ENCODE measurements at regions not wholly inside any gene's neighbourhood (a gene's known extent, or its start where the extent isn't known, plus 50 kb on each side); places are given as distances from the start of the nearest gene placed in this dataset.

DNA sequence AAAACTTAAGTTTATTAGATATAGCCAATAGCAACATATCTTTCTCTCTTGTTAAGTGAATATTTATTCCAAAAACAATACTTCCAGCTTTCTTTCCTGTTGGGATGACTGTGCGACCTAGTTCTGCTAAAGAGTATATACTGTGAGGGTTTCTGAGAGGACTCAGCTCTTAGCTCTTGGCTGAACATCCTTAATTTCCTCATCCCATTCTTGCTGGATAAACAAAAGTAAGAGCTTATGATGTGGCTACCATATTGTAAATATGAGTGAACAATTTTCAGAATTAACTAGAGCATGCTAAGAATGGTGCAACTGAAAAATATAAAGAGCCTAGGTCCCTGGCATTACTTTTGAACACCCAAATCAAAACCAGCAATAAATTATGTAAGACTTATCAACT is 279.5 kb upstream of the GNAI1 start:
- Mint-ChIP-seq H3K4me1 (no peaks in the 10 kb centered on the region), H3K9me3 (no peaks in the 10 kb centered on the region), H3K27me3 (no peaks in the 10 kb centered on the region), H3K4me3 (no peak overlapping the region), H3K27ac (no peak overlapping the region), H3K36me3 (ENCODE audit: low read depth) (no peaks in the 10 kb centered on the region)
- no peak for DNase-seq
- intact Hi-C loops (cut with micrococcal nuclease) = no loop called here

DNA sequence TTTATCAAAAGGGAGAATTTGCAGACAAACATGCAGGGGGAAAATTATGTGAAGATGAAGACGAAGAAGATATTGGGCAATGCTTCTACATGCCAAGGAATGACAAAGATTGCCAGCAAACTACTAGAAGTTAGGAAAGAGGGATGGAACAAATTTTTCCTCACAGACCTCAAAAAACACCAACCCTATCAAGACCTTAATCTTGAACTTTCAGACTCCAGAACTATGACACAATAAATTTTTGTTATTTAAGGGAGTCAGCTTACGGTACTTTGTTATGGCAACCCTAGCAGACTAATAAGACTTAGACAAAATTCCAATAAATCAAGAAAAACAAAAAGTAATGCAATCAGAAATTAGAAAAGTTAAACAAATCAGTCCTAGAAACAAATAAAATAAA is 280.0 kb upstream of the GNAI1 start:
- H3K27me3 Mint-ChIP-seq = no peaks in the 10 kb centered on the region
- no peaks in the 10 kb centered on the region for H3K9me3 Mint-ChIP-seq
- DNase-seq = no peak
- H3K4me1 Mint-ChIP-seq = no peaks in the 10 kb centered on the region
- intact Hi-C loops (cut with micrococcal nuclease) = no loop called here
- H3K27ac Mint-ChIP-seq = no peak overlapping the region
- no peak overlapping the region for H3K4me3 Mint-ChIP-seq
- H3K36me3 Mint-ChIP-seq (ENCODE audit: low read depth) = no peaks in the 10 kb centered on the region

DNA sequence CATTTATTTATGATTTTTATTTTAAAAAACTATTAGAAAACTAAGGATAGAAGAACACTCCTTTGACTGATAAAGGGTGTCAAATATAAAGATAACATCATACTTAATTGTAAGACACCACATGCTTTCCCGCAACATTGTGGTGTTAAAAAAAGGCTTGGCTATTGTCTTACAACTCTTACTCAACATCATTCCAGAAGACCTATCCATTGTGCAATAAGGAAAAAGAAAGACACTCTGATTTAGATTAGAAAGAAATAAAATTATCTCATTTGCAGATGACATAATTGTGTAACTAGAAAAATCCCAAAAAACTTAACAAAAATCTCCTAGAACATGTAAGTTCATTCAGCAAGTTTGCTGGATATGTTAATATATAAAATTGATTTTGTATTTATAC is 296.7 kb upstream of the GNAI1 start:
- H3K36me3 Mint-ChIP-seq (ENCODE audit: low read depth) = no peaks in the 10 kb centered on the region
- no peak for DNase-seq
- H3K9me3 Mint-ChIP-seq = no peaks in the 10 kb centered on the region
- no peak overlapping the region for H3K4me3 Mint-ChIP-seq
- intact Hi-C loops (cut with micrococcal nuclease) = no loop called here
- no peaks in the 10 kb centered on the region for H3K27me3 Mint-ChIP-seq
- no peak overlapping the region for H3K27ac Mint-ChIP-seq
- no peaks in the 10 kb centered on the region for H3K4me1 Mint-ChIP-seq

DNA sequence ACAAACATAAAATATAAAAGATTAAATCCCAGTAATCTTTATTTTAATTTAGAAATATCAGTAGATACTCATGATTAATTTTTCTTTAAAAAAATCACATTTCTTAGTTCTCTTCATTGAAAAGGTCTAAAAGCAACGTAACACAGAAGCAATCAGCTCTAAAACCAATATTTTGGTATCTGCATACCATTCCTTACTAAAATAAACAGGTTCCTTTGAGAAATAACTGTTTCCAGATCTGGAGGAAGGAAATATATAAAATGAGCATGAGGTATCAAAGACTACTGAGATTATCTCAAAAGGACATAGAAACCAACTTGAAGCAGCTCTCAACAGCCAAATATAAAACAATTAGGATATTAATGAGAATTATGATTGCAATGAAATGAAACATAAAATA is 301.0 kb upstream of the GNAI1 start:
- intact Hi-C loops (cut with micrococcal nuclease) = no loop called here
- Mint-ChIP-seq H3K4me3 (no peak overlapping the region), H3K36me3 (ENCODE audit: low read depth) (no peaks in the 10 kb centered on the region), H3K27me3 (no peaks in the 10 kb centered on the region), H3K27ac (no peak overlapping the region), H3K4me1 (no peaks in the 10 kb centered on the region), H3K9me3 (no peaks in the 10 kb centered on the region)
- no peak for DNase-seq

DNA sequence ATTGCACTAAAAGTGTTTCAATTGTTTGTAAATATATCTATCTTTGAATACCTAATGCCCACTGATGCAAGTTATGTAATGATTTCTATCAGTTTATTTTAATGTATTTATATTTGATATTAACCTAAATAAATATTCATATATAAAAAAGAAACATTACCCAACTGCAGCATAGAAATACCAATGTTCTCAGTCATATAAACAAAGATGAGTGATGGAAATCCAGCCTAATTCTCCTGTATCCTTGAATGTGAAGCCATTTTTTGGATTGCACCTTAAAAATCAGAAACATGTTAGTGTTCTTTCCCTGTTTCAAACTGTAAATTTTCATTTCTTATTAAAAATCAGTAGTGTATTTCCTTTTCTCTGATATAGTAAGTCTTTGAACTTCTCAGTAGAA is 305.8 kb upstream of the GNAI1 start:
- Mint-ChIP-seq H3K27me3 (no peaks in the 10 kb centered on the region), H3K4me3 (no peak overlapping the region), H3K36me3 (ENCODE audit: low read depth) (no peaks in the 10 kb centered on the region), H3K4me1 (no peaks in the 10 kb centered on the region), H3K27ac (no peak overlapping the region), H3K9me3 (no peaks in the 10 kb centered on the region)
- DNase-seq = no peak
- intact Hi-C loops (cut with micrococcal nuclease) = no loop called here

DNA sequence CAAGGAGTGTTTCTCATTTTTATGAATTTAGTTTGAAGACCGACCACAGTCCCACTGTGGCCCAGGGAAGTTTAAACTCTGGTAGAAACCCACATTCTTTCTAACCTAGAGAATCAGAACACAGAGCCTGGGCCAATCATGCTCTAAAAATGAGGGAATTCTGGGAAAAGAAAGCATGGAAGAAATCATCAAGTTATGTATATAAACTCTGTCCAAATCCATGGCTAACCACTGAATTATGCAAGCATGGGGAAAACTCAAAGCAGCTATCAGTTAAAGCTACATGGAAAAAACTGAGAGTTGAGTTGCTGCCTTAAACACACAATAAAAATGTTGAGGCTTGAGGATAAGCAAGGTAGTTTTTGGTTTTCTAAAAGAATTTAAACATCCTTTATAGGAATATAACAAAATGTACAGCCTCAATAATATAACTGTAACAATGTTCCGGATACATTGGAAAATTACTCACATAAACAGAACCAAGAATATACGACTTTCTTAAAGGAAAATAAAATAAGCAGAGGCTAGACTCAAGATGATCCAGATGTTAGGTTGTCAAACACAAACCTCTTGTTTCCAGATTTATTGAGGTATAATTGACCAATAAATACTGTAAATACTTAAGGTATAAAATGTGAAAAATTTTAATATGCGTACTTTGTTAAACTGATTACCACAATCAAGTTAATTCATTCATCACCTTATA is 311.2 kb upstream of the GNAI1 start:
- Mint-ChIP-seq H3K36me3 (ENCODE audit: low read depth) (no peaks in the 10 kb centered on the region), H3K4me3 (no peak overlapping the region), H3K27me3 (no peaks in the 10 kb centered on the region), H3K9me3 (no peaks in the 10 kb centered on the region), H3K27ac (no peak overlapping the region), H3K4me1 (no peaks in the 10 kb centered on the region)
- intact Hi-C loops (cut with micrococcal nuclease) = no loop called here
- no peak for DNase-seq

DNA sequence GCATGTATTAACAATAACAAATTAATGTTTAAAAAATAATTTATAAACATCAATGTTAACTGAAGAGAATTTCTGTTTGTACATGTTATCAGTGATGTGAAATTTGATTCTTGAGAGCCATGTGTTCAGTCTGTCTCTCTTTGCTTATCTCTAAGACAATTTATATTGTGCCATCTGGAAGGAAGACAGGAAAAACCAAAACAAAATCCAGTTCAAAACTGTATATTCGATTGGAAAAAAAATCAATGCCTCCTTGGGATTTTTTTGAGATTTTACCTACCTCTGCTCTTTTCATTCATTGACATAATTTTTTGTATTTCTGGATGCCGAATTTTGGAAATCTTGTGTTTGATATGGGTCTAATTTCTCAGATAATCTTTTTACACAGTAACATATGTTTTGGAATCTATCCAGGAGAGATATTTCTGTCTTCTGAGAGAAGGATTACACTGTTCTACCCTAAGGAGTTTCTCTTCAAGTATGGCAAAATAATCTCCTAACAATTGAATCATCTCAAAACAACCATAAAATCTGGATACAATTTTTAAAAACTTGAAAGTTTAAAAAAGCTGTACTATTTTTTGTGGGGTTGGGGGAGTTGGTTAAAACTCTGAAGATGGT is 311.9 kb upstream of the GNAI1 start:
- Mint-ChIP-seq H3K4me3 (no peak overlapping the region), H3K9me3 (no peaks in the 10 kb centered on the region), H3K36me3 (ENCODE audit: low read depth) (no peaks in the 10 kb centered on the region), H3K4me1 (no peaks in the 10 kb centered on the region), H3K27ac (no peak overlapping the region), H3K27me3 (no peaks in the 10 kb centered on the region)
- no peak for DNase-seq
- intact Hi-C loops (cut with micrococcal nuclease) = no loop called here

DNA sequence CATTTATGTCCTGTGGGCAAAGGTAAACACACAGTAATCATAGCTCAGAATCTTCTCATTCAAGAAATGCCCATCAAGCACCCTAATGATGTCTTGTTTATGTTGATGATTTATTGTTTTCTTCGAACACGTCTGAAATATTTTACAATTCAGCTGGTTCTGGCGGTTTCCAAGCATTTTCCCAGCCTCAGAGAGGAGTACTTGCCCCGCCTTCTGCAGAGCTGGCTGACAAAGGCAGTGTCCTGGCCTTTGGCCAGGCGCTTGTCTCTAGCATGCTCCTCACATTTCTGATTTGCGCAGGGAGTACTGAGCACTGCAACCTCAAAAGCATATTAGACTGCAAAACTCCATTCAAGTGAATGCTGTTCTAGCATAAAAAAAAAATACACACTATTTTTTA is 314.2 kb upstream of the GNAI1 start:
- Mint-ChIP-seq H3K27me3 (no peaks in the 10 kb centered on the region), H3K9me3 (no peaks in the 10 kb centered on the region), H3K27ac (no peak overlapping the region), H3K4me3 (no peak overlapping the region), H3K36me3 (ENCODE audit: low read depth) (no peaks in the 10 kb centered on the region), H3K4me1 (no peaks in the 10 kb centered on the region)
- DNase-seq = no peak
- intact Hi-C loops (cut with micrococcal nuclease) = no loop called here

DNA sequence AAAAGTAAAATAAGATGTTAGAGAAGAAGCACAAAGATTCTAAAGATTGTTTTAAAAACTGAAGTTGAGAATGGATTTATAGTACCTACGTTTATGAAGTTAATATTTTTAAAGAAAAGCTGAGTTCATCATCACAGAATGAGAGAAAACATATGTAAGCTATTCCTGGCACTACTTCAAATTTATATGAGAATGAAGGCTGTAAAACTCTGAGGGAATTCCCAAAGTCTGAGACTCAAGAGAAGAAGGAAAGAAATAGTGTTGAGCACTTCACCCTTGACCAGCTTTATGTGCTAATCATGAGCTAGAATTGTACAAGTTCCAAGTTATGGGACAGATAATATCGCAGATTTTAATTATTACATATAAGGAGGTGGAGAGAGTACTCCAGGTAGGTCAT is 323.7 kb upstream of the GNAI1 start:
- no peaks in the 10 kb centered on the region for H3K27me3 Mint-ChIP-seq
- no peaks in the 10 kb centered on the region for H3K9me3 Mint-ChIP-seq
- DNase-seq = no peak
- no peak overlapping the region for H3K4me3 Mint-ChIP-seq
- no peaks in the 10 kb centered on the region for H3K36me3 Mint-ChIP-seq (ENCODE audit: low read depth)
- H3K27ac Mint-ChIP-seq = no peak overlapping the region
- no peaks in the 10 kb centered on the region for H3K4me1 Mint-ChIP-seq
- intact Hi-C loops (cut with micrococcal nuclease) = no loop called here

DNA sequence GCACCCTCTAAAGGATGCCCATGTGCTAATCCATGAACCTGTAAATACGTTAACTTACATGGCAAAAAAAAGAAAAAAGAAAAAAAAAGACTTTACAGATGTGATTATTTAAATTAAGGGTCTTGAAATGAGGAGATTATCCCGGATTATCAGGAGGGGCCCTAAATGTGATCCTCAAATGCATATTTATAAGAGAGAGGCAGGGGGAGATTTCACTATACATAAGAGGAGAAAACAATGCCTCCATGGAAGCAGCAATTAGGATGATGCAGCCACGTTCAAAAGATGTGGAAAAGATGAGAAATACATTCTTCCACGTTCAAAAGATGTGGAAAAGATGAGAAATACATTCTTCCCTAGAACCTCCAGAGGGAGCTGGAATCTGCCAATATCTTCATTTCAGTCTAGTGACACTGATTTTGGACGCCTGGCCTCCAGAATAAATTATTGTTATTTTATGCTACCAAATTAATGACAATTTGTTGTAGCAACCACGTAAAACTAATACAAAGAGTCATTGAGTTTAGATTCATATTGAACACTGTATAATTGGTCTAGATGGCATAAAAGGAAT is 328.4 kb upstream of the GNAI1 start:
- H3K9me3 Mint-ChIP-seq = no peaks in the 10 kb centered on the region
- intact Hi-C loops (cut with micrococcal nuclease) = no loop called here
- H3K4me3 Mint-ChIP-seq = no peak overlapping the region
- H3K27ac Mint-ChIP-seq = no peak overlapping the region
- no peak for DNase-seq
- no peaks in the 10 kb centered on the region for H3K27me3 Mint-ChIP-seq
- no peaks in the 10 kb centered on the region for H3K4me1 Mint-ChIP-seq
- no peaks in the 10 kb centered on the region for H3K36me3 Mint-ChIP-seq (ENCODE audit: low read depth)

DNA sequence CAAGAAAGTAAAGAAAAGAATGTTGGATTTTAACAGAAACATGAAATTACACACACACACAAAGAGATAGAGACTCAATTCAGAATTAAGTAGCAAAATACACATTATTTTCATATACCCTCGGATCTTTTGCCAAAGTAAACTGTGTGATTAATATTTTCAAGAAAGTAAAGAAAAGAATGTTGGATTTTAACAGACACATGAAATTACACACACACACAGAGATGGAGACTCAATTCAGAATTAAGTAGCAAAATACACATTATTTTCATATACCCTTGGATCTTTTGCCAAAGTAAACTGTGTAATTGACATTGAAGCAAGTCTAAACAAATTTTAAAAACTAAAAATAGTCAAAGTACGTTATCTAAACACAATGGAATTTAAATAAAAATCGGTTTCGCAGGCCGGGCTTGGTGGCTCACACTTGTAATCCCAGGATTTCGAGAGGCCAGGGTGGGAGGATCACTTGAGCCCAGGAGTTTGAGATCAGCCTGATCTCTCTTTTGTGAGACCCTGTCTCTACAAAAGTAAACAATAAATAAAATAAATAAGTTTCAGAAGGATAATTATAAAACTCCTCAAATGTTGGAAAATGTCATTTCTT is 337.3 kb upstream of the MAGI2 start:
- no peaks in the 10 kb centered on the region for H3K9me3 Mint-ChIP-seq
- no peak overlapping the region for H3K4me3 Mint-ChIP-seq
- DNase-seq = no peak
- no peaks in the 10 kb centered on the region for H3K4me1 Mint-ChIP-seq
- H3K36me3 Mint-ChIP-seq (ENCODE audit: low read depth) = no peaks in the 10 kb centered on the region
- H3K27me3 Mint-ChIP-seq = no peaks in the 10 kb centered on the region
- intact Hi-C loops (cut with micrococcal nuclease) = no loop called here
- H3K27ac Mint-ChIP-seq = no peak overlapping the region

DNA sequence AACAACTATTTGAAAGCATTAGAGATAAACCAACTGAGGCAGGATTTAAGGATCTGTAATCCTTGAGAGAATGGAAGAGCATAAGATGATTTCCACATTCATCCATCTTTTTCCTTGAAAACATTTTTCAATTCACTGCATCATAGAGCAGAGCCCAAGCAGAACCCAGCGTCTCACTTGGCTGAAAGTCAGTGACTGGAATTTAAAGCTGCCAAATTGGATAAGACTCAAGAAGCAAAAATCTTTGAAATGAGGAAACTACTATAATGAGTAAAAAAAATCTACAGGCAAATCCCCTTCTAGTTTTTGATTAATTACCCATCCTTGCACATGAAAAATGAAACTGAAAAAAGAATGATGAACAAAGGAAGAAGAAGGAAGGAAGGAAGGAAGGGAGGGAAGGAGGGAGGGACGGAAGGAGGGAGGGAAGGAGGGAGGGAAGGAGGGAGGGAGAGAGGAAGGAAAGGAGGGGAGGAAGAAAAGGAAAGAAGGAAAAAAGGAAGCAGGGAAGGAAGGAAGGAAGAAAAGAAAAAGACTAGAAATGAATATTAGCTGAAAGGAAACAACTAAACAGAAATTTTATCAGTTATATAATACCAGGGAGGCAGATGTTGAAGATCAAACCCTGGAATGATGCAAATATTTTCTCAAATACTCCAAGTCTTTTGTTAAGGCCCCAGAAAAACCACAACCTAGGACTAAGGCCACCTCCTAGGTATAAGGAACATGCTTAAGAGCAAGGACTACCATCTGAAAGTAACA is 336.3 kb upstream of the MAGI2 start:
- DNase-seq = no peak
- Mint-ChIP-seq H3K9me3 (no peaks in the 10 kb centered on the region), H3K4me3 (no peak overlapping the region), H3K27ac (no peak overlapping the region), H3K27me3 (no peaks in the 10 kb centered on the region), H3K36me3 (ENCODE audit: low read depth) (no peaks in the 10 kb centered on the region), H3K4me1 (no peaks in the 10 kb centered on the region)
- intact Hi-C loops (cut with micrococcal nuclease) = no loop called here

DNA sequence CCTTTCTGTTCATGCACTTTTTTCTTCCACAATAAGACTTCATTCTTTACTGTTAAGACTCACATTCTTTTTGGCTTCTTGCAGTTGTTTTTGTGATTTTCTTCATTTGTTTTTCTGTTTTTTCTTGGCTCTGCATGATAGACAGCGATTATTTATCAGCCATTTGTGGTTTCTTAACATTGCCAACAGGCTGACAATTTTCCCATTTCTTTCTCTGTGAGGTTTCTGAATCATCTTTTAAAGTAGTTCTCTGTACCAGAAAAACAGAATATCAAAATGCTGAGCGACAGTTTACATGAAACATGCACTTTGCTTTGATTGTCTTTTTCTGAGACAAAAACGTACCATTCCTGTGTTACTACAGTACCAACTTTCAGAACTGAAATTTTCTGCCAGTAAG is 334.2 kb upstream of the MAGI2 start:
- Mint-ChIP-seq H3K27me3 (no peaks in the 10 kb centered on the region), H3K36me3 (ENCODE audit: low read depth) (no peaks in the 10 kb centered on the region), H3K4me1 (no peaks in the 10 kb centered on the region), H3K9me3 (no peaks in the 10 kb centered on the region), H3K27ac (no peak overlapping the region), H3K4me3 (no peak overlapping the region)
- intact Hi-C loops (cut with micrococcal nuclease) = no loop called here
- DNase-seq = no peak

DNA sequence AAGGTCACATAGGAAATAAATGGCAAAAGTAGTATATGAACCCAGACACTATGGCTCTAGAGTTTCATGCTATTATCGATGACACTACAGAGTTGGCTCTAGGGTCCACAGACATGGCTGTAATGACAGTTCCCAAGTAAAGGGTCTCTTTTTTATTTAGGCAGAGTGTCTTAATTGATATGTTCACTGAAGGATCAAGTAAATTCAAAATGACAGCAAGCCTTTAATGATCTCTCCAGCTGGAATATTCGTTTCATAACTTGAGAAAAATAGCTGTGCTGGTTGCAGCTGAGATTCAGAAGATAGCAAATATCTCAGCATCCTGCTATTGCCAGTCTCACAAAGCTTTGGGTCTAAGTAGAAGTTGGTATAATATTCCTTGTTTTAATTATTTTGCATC is 333.6 kb upstream of the MAGI2 start:
- no peaks in the 10 kb centered on the region for H3K9me3 Mint-ChIP-seq
- DNase-seq = no peak
- H3K36me3 Mint-ChIP-seq (ENCODE audit: low read depth) = no peaks in the 10 kb centered on the region
- no peak overlapping the region for H3K27ac Mint-ChIP-seq
- H3K4me1 Mint-ChIP-seq = no peaks in the 10 kb centered on the region
- no peaks in the 10 kb centered on the region for H3K27me3 Mint-ChIP-seq
- intact Hi-C loops (cut with micrococcal nuclease) = no loop called here
- H3K4me3 Mint-ChIP-seq = no peak overlapping the region
